ENCODE measurements at regions not wholly inside any gene's neighbourhood (a gene's known extent, or its start where the extent isn't known, plus 50 kb on each side); places are given as distances from the start of the nearest gene placed in this dataset.

DNA sequence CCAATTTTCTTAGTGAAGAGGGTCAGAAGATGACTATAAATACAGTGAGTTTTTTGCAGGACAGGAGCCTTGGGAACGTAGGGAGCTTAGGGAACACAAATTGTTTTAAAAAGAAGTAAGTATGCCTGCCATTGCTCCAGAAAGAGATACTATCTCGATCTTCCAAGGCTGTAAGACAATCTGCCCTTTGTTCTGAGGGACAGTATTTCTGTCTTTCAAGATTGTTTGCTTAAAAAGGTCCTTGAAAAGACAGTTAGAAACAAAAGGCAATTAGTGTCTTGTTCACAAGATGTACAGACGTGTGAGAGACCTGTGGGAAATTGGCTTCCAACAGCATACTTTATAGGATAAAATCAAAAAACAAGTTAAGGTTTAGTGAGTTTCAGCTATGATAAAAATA is 321.2 kb upstream of the FAR2 start:
- DNase-seq, result no peak

DNA sequence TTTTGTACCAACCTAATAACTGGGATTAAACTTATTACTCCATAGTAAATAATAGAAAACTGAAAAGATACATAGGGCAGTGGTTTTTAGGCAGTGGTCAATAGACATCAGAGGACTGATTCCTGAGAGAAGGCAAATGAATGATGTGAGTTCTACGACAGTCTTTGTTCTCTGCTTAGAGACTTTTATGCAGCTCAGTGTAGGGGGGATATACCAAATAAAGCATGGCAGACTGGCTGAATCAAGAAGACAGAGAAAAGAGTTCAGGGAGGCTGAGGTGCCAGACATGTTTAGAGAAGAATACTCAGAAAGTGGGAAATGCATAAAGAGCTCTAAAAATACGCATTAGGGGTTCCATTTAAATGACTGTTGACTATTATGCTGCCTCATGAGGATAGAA is 320.8 kb upstream of the FAR2 start:
- no peak for DNase-seq

DNA sequence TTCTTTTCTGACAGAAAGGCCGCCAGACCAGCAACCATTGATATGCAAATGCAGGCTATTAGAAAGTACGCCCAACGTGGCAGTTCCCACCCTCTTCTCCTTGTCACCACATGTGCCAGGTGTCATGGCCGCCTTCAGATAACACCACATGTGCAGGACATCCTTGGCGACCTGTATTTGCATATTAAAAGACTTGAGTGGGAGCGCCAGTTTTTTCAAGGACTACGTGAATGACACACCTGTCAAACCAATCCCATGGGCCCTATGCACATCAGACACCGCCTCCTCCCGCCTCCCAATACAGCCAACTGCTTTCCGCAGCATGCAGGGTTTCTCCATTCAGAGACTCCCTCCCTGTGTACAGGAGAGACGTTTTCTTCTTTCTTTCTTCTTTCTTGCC is 318.6 kb upstream of the FAR2 start:
- DNase-seq, result no peak

DNA sequence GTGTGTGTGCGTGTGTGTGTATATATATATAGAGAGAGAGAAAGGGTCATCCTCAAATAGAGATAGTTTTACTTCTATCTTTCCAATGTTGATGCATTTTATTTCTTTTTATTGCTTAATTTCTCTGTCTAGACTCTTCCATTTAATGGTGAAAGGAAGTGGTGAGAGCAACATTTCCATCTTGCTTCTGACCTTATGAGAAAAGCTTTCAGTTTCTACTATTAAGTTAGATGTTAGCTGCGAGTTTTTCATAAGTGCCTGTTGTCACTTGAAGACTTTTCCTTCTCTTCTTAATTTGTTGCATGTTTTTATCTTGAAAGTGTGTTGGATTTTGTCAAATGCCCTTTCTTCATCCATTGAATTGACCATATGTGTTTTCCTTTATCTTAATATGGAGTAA is 304.4 kb upstream of the FAR2 start:
- no peak for DNase-seq

DNA sequence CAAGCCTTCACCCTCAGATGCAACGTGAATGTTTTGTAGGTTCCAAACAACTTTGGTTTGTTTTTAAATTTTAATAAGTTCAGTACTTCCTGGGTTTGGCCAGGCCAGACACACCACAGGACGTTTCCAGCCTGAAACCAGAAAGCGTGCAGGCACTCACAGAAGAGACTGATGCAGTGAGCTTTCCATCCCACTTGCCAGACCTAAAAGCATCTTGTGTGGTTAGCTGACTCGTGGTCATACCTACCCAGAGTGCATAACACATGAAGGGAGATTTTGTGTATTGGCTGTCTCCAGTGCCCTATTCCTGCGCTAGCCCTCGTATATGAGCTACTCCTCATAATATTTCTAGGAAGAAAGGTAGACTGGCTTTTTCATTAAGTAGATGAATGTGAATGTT is 297.3 kb upstream of the FAR2 start:
- no peak for DNase-seq

DNA sequence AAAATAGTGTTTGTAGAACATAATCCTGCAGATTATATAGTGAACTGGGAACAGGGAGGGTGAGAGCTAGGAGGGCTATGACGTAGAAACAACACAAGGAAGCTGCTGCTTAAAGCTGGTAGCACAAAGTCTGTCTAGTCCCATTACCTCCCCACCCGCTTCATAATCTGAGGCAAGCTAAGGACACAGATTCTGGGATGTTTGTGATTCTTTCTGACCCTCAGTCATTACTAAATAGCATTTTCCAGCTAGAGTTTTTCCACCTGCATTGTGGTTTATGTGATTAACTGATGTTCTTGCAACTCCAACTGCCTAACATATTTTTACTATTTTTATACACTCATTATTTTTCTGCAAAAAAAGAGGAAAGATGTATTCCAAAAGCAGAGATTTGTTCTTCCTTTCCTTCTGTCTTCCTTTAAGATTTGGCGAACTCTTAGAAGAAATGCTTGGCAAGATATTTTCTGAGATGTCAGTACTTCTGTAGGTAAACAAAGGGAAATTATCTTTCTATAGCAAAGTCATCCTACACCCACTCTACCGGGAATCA is 293.2 kb upstream of the FAR2 start:
- DNase-seq, result peak; percentile 73

DNA sequence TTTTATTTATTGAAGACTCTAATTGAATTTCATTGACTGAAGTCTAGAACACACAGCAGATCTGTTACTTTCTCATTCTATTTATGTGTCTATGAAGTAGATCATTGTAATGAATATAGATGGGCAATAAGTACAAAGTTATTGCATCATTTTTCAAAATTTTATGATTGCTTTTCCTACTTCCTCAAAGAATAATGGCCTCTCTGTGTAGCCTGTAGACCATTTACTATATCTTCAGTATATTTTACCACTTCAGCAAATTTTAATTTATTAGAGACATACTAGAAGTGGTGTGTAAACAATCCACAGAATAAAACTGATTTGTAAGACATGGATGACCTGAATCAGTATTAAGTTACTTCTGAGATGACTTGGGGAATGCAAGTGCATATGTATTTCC is 291.7 kb upstream of the FAR2 start:
- no peak for DNase-seq

DNA sequence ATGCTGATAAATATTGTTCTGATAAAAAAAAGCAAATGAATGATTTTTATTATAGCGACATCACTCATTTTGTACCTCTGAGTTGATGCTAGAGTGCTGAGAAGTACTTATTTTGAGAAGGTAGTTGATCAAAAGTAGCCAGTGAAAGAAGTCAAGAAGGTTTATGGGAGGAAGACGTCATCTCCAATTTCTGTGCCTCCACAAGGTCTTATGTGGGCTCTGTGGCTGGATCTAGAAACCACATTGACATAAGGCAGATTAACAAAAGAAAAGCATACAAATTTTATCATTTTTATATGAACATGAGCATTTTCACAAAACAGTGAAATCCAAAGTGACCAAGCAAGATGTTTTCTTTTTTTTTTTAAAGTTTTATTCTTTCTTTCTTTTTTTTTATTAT is 289.5 kb upstream of the FAR2 start:
- no peak for DNase-seq

DNA sequence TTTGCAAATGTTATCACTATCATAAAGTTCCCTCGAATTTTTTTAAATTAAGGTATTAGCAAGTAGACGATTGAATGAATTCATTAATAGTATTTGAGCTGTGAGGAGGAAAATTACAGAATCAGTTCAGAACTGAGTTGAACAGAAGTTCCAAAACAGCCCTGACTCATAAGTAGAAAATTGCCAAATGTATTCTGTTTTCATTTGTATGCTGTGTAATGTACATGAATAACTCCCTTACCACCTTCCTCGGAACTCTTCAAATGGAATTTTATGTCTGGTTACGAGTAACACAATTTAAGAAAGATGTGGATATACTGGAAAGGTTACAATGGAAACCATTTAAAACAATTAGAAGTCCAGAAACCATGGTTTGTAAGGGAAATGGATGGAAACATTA is 283.3 kb upstream of the FAR2 start:
- DNase-seq, result no peak

DNA sequence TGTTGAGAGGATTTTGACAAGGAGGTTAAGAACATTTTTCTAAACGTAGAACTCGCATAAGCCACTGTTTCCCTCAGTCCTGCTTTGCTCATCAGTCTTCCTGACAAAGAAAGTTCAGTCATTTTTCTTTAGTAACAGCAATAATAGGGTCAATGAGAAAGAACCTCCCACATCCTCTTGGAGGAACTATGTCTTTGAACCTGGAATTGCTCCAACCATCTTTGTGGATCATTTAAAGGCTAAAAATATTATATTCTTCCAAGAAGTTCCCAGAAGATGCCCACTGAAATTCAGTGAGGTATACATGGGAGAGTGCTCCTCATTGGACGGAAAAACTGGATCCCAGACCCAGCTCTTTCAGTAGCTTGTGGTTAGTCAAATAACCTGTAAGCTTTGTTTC is 282.8 kb upstream of the FAR2 start:
- no peak for DNase-seq

DNA sequence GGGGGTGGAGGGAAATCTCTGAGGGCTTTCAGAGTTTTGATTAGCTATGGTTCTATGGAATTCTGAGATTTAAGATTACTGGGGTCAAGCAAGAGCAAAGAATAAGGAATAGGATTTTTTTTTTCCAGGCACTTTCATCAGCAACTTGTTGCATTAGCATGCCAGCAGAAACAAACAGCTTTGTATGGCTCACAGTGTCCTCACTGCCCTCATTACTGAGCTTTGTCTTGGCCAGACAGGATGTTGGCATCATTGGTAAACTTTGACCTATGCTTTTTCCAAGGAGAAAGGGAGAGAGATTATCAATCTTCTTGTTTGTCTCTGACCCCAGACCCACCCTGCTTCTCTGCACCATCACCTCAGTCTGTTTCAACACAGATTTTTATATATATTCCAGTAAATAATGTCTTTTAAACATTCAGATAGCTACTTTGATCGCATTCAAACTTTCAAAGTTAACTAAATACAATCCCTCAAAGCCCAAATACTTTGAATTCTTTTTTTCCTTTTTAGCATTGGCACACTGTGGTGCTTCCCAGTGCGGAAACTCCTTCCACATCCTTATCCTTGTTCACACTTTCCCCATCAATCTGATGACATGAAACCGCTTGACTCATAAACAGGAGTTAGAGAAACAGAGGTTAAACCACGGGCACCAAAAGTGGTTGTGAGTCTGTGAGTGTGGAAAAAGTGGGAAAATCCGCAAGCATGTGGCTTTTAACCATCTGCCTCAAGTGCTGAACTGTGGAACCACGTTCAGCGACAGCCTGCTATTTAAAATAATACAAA is 282.2 kb upstream of the FAR2 start:
- no peak for DNase-seq

DNA sequence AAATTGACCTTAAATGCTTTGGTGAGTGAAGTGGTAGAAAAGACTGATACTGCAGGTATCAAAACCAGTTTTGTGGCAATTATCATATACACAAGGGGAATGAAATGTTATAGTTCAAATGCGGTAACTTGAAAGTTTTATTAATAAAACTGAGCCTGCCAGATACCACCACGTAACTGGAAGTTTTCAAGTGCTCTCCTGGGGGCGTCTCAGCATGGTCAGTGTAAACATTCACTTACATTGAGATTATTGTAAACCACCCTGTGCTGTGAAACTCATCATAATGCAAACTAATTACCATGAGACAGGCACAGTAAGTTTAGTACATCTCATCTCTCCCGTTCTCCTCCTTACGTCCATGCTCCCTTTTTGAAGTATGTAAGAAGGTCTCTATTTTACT is 280.7 kb upstream of the FAR2 start:
- DNase-seq, result no peak

DNA sequence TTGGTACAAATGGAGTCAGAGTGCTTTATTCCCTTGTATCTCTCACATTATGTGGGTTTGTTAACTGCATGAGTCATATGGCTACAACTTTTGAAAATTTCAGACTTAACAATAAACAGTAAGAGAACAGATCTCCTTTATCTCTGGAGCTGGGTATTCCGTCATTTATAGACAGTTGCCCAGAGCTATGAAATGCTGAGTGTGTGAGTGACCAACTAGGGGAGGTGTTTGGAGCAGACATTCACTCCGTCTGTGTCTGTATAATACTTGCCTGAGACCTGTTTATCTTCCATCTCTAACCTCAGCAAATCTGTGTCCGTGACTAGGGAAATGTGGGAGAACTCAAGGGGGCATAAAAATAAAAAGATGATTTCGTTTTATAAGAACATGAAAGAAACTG is 279.9 kb upstream of the FAR2 start:
- no peak for DNase-seq

DNA sequence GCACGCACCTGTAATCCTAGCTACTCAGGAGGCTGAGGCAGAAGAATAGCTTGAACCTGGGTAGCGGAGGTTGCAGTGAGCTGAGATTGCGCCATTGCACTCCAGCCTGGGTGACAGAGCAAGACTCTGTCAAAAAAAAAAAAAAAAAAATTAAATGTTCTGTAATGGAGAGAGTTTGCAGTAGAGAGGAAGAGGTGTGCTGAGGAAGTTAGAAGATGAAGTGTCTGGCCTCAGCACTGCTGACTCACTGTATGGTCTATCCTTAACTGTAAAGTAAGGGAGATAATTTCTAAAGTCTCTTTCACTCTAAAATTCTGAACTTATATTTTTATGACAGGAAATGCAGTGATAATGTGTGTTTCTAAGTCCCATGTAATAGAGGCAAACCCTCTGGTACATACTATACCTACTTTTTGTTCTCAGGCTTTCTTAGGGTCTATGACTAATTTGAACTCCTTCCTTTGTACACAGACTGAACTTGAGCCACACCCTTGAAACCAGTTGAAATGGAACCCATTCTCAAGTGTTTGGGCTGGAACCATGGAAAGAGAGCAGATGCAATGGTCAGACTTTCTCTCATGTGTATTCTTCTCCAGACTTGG is 278.1 kb upstream of the FAR2 start:
- DNase-seq, result no peak

DNA sequence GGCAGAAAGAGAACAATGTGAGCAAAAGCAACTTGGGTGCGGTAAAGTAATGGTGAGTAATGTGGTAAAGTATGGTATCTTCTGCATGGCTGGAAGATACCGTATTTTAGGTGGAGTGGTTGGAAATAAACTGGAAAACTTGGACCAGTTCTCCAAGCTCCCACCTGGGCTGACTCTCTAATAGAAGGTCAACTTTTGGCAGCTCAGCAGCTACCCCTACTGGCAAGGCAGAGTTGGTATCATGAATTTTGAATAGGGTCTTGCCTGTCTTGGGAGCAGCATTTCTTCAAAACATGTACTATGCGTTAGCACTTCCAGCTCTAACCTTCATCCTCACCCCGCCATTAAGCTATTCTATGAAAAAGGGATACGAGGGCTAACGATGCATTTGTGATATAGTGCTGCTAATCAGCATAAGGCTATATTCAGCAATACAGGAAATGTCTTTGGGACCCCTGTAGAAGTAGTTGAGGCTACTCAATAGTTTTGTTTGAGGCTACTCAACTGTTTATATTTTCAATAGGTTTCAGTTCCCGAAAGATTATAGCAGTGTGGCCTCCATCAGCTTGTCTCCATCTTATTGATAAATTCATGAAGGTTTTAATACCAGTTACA is 276.3 kb upstream of the FAR2 start:
- DNase-seq, result peak; percentile 77

DNA sequence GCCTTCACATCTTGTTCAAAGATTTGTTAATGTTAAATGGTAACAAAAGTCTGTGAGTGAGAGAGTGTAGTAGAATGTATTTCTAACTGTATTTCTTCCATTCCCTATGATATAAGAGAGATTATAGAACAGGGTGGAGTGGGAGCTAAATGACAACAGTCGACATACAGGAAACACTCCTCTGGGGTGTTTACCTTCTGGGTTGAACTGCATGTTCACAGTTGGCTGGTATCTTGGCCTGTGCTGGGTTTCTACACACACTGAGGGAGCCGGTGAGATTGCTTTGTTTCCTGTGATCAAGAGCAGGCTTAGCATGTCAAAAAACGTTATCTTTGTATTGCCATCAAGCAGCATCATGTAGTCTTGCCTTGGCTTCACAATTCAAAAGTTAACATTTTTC is 274.3 kb upstream of the FAR2 start:
- DNase-seq, result no peak

DNA sequence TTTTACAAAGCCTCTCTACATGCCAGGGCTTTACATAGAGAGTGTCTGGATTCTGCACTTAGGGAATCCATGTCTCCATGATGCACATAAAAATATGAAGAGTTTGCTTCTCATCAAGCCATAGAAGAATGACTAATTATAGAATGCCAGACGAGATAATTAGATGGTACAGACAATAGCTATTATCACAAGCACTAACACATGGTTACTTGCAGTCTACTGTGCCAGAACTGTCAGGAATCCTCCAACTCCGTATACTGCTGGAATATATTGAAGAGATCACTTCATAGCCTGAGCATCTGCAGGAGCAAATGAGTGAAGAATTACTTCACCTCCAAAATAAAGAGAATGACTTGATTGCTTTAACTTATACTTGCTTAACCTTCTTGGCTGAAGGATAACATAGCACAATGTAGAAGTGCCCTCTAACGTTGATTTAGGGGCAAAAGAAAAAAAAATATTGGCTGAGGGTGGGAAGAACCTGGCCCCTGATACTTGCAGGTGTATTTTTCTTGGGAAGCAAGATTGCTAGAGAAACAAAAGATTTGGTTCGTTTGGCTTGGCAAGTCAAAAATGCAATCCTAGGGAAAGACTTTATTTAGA is 272.8 kb upstream of the FAR2 start:
- no peak for DNase-seq

DNA sequence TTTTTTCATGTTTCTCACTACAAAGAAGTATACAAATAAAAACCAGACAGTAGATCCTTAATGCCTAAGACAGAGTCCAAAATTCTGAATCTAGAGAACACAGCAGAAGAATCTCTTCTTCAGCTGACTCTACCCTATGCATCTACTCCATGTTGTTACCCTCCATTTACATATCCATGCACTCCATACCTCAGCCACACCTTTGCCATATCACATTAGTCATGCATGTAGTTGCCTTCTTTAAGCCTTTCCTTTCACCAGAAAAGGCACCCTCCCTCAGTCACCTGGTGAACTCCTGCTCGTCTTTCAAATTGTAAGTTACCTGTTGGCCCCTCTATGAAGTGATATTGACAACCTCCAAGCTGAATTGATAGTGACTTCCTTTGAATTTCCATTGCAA is 271.2 kb upstream of the FAR2 start:
- no peak for DNase-seq

DNA sequence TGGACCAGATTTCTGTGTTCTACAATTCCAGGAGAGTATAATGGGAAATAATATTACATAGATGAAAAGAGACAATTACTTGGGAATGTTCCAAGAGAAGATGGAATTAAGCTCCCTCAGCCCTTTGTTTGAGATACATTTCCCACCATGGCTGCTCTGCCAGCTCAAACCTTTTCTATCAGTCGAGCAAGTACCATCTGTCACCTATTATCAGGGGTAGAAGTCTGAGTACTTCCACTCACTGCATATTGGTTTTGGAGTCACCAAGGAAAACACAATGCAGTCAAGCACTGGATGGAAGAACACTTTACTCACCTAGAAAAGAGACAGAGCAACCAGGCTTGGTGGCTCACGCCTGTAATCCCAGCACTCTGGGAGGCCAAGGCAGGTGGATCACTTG is 270.4 kb upstream of the FAR2 start:
- DNase-seq, result peak; percentile 50

DNA sequence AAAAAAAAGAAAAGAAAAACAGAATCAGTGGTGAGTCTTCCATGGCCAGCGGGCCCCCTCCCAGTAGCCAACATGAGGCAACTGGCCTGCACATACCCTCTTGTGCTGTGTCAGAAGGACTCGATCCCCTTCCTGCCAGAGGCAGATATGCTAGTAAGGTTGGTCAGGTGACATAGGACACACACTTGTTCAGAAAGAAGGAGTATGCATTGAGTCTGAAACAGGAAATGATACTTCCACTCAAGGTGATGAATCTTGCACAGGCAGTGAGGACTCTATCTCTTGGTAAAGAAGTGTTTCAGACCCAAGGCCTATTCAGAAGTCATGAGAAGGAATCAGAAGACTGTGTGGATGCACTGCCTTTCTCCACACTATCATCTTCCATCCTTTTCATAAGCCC is 269.7 kb upstream of the FAR2 start:
- no peak for DNase-seq

DNA sequence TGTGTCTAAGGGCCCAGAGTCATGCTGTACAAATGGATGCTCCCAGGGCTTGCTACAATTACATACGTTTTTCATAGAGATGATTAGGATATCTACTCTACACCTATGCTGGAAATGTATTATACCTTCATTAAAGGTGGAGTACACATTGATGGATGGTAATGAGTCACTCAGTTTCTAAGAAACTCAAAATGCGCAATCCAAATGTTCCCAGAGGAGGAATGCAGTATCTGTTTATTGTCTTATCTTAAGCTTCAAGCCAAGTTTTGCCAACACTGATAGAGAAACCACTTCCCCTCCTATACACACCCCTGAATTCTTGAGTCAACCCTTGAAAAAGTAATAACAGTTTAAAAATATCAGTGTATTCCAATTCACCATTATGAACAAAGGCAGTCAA is 266.6 kb upstream of the FAR2 start:
- DNase-seq, result no peak

DNA sequence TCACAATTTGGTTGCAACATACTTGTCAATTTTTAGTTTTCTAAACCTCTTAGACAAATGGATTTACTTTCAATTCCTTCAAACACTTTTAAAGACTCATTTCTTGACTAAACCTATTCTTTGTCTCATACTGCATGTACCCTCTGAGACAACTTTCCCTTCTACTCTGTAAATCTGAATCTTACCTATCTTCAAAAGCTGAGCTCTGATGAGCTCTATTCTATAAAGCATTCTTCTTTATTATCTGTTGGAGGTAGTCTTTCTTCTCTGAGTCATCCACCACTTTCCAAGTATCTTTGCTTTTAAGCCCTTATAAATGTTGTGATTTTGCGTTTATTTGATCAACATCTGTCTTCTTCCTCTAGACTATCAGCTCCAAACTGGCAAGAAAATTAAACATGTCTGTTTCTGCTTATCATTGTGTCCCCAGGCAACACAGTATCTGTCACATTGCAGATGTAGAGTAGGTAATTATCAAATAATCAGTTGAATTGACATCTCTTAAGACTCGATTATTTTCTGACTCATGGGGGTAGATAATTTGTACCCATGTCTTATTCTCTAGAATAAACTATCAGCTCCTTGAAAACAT is 265.6 kb upstream of the FAR2 start:
- DNase-seq, result no peak

DNA sequence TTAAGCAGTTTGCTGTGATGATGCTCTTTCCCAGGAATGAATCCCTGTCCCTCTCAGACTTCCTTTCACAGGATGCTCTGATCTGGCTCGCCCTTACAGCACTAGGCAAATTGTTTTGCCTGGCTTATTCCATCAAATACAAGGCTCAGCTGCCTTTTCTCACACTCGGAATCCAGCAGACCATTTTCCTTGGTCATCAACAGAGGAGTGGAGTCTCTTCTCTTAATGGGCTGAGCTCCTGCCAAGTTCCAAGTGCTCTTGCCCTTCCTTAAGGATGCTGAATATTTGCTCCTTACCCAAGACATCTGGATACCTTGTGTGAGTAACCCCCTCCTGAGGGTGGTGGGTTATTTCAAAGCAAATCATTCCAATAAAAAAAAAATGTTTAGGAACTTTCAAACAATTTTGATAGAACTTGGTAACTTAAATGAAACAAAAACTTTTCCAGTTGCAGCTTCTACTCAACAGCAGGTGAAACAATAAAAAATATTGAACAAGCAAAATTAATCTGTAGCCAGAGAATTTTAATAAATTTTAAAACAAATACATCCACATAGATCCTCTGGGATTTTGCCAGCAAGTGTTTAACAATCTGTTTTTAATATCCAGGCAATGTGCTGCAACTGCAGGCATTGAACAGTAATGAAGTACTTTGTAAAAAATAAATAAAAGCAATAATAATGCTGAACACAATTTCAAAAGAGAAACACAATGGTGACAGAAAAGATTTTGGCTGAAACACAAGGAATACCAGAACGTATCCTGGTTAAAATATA is 264.0 kb upstream of the FAR2 start:
- no peak for DNase-seq
